ENCODE measurements at regions not wholly inside any gene's neighbourhood (a gene's known extent, or its start where the extent isn't known, plus 50 kb on each side); places are given as distances from the start of the nearest gene placed in this dataset.

- Histone ChIP-seq H3K27ac (peak overlapping the region in 1 of 12 donors; percentile 74), H3K36me3 (no peaks in the 10 kb centered on the region), H3K4me1 (peaks cover 0 to 64% (median 0%) of the 10 kb centered on the region in 12 donors), H3K9me3 (no peaks in the 10 kb centered on the region), H3K27me3 (peaks cover 0 to 13% (median 0%) of the 10 kb centered on the region in 9 donors), H3K4me3 (peak overlapping the region in 1 of 12 donors; percentile 28)
- 70 to 73% (median 71%) methylated on average over 28 of the region's 28 CpGs for WGBS, 4 donors
- peak; percentile 49 to 79 (median 57) for DNase-seq
- TF ChIP-seq, protein P1, sequence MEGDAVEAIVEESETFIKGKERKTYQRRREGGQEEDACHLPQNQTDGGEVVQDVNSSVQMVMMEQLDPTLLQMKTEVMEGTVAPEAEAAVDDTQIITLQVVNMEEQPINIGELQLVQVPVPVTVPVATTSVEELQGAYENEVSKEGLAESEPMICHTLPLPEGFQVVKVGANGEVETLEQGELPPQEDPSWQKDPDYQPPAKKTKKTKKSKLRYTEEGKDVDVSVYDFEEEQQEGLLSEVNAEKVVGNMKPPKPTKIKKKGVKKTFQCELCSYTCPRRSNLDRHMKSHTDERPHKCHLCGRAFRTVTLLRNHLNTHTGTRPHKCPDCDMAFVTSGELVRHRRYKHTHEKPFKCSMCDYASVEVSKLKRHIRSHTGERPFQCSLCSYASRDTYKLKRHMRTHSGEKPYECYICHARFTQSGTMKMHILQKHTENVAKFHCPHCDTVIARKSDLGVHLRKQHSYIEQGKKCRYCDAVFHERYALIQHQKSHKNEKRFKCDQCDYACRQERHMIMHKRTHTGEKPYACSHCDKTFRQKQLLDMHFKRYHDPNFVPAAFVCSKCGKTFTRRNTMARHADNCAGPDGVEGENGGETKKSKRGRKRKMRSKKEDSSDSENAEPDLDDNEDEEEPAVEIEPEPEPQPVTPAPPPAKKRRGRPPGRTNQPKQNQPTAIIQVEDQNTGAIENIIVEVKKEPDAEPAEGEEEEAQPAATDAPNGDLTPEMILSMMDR (IDR thresholded peaks at IDR 0.05), result no peak
- no peak for TF ChIP-seq POLR2A (IDR thresholded peaks at IDR 0.05)
- intact Hi-C loops (cut with DNase I), result loop anchor here in 3 of 10 donors (10.0 kb wide), 3 partner anchors 171 to 189 kb away; no protein-coding TSS in a partner anchor
- peak in 3 of 4 donors; percentile 42 to 75 (median 71) for ATAC-seq
Observed at GRCh38 chr1:25033828-25034705, 104.0 kb upstream of the RUNX3 start.

DNA sequence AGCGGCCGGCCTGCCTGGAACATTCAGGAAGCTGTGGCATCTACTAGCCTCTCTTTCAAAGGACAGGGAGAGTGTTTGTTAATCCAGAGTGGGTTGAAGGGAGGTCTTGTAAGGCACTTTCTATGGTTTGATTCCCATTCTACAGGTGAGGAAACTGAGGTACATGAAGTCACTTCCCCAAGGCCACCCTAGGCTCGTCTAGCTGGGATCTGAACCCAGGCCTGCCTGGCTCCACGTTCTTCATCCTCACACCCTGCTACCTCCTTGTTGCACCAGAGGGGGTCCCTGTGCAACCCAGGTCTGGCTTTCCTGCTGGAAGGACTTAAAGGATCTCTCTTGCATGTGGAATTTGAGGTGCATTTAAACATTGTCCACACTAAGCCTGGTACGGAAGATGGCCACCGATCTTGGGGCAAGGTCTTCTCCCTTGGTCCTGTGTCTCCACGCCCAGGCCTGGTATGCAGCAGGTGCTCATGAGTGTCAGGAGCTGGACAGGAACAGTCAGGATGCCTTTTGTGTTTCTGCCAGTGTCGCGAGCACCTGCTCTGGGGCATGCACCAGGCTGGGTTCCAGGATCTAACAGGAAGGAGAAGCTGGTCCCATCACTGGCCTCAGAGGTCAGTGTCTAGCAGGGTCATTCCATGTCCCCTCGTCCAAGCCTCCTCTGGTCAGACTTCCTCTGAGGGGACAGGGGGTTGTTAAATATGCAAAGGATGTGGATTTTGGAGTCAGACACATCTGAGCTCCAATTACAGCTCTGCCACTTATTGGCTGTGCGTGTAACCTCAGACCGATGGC, 103.2 kb upstream of the RUNX3 start:
- DNase-seq (peak in 2 of 5 donors; percentile 11 to 45), ATAC-seq (no peak)
- TF ChIP-seq, protein P1 (IDR thresholded peaks at IDR 0.05), result no peak
- no peak for TF ChIP-seq POLR2A (IDR thresholded peaks at IDR 0.05)
- Histone ChIP-seq H3K4me1 (peaks cover 0 to 72% (median 0%) of the 10 kb centered on the region in 12 donors), H3K27me3 (peaks cover 0 to 13% (median 0%) of the 10 kb centered on the region in 9 donors), H3K9me3 (no peaks in the 10 kb centered on the region), H3K4me3 (no peak overlapping the region), H3K36me3 (no peaks in the 10 kb centered on the region), H3K27ac (peak overlapping the region in 1 of 12 donors; percentile 74)
- intact Hi-C loops (cut with DNase I), result loop anchor here in 3 of 10 donors (10.0 kb wide), 3 partner anchors 172 to 188 kb away; no protein-coding TSS in a partner anchor
- 78 to 85% (median 85%) methylated on average over 8 to 12 of the region's 12 CpGs for WGBS, 4 donors

GRCh38 chr1:25031966-25032667, 102.0 kb upstream of the RUNX3 start:
- intact Hi-C loops (cut with DNase I), result loop anchor here in 3 of 10 donors (10.0 kb wide), 3 partner anchors 173 to 187 kb away; no protein-coding TSS in a partner anchor
- ATAC-seq (peak; percentile 56 to 83 (median 70)), DNase-seq (peak; percentile 34 to 68 (median 58))
- H3K4me3 ChIP-seq, result no peak overlapping the region
- TF ChIP-seq POLR2A (IDR thresholded peaks at IDR 0.05), result no peak
- TF ChIP-seq, protein P1 (IDR thresholded peaks at IDR 0.05), result no peak
- H3K9me3 ChIP-seq, result no peaks in the 10 kb centered on the region
- H3K4me1 ChIP-seq, result peaks cover 0 to 74% (median 0%) of the 10 kb centered on the region in 12 donors
- 43 to 50% (median 47%) methylated on average over 19 to 21 of the region's 21 CpGs for WGBS, 4 donors
- H3K27me3 ChIP-seq, result peaks cover 0 to 13% (median 0%) of the 10 kb centered on the region in 9 donors
- H3K36me3 ChIP-seq, result no peaks in the 10 kb centered on the region
- peak overlapping the region in 1 of 12 donors; percentile 74 for H3K27ac ChIP-seq
